RPMI8226 (cell line): ENCODE measurements at regions not wholly inside any gene's neighbourhood (a gene's known extent, or its start where the extent isn't known, plus 50 kb on each side); places are given as distances from the start of the nearest gene placed in this dataset.
"Not testable (repeated sequence)": the region's sequence is repeated elsewhere in the genome, so short reads cannot be mapped to it uniquely, and the experiment has no call there.

Experiments used
- DNase-seq: peaks from one replicate; pipeline ENCODE4 v3.0.0-alpha.2; 2015

DNA sequence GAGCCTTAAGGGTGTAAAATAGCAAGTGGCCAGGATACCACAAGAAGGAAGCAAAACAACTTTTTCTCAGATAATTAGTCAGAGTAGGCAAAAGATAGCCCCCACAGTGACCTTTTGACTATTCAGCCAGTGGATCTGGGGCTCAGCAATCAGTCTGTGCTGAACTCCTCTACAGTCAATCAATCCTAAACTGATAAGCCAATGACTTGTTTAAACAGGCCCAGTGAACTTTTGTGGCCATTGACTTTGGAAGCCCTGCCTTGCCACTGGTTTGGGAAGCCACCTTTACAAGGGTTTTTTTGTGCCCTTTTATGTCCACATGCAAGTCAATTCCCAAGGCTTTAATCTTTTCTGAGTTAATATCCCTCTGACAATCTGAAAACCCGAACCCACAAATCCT is 1565.0 kb upstream of the WWC1 start:
- DNase-seq: no peak

GRCh38 chr5:166742951-166743350 is 1548.5 kb upstream of the WWC1 start:
- not testable (repeated sequence) for DNase-seq

- no peak for DNase-seq
Observed at GRCh38 chr5:166746506-166746905, 1544.9 kb upstream of the WWC1 start.

GRCh38 chr5:166750376-166750775 is 1541.1 kb upstream of the WWC1 start:
- DNase-seq: no peak

DNA sequence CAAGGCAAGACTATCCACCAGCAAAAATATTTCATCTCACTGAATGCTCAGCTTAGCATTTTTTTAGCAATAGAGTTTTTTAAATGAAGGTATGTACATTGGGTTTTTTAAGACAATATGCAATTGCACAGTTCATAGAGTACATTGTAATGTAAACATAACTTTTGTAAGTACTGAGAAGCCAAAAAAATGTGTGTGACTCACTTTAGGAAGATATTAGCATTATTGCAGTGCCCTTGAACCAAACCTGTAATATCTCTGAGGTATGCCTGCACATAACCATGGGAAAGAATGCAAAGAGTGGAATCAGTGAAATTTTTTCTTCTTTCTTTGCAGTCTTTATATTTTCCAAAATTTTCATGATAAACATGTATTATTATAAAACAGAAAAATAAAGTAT is 1533.3 kb upstream of the WWC1 start:
- no peak for DNase-seq

GRCh38 chr5:166767858-166768257 is 1523.6 kb upstream of the WWC1 start:
- no peak for DNase-seq

DNA sequence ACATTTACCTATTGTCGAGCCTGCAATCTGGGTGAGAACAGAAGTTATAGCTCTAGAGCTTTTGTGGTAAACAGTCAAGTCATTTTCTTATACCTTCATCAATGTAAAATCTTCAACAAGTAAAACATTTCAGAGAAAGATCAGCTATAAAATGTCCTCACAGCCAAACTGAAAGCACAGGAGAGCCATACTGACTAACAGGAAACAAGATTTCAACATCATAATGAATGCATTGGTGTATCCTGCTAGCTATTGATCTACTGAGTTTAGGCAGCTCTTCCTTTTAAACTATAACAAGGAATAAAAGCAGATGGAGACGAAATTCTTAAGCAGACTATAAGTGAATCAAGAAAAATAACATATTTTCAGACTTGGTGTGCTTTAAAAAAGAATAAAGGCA is 1522.9 kb upstream of the WWC1 start:
- DNase-seq: no peak

GRCh38 chr5:166772770-166773169 is 1518.7 kb upstream of the WWC1 start:
- no peak for DNase-seq

- no peak for DNase-seq
Observed at GRCh38 chr5:166781737-166782136, 1509.7 kb upstream of the WWC1 start.

DNA sequence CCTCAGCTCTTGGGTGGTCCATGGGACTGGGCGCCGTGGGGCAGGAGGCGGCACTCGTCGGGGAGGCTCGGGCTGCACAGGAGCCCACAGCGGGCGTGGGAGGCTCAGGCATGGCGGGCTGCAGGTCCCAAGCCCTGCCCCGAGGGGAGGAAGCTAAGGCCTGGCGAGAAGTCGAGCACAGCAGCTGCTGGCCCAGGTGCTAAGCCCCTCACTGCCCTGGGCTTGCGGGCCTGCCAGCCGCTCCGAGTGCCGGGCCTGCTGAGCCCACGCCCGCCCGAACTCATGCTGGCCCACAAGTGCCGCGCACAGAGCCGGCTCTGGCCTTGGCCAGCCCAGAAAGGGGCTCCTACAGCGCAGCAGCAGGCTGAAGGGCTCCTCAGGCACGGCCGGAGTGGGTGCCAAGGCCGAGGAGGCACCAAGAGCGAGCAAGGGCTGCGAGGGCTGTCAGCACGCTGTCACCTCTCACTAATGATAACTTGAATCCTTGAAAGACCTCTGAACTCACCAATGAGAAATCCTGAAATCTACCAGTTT is 1506.8 kb upstream of the WWC1 start:
- no peak for DNase-seq

GRCh38 chr5:166786178-166786577 is 1505.3 kb upstream of the WWC1 start:
- no peak for DNase-seq

DNA sequence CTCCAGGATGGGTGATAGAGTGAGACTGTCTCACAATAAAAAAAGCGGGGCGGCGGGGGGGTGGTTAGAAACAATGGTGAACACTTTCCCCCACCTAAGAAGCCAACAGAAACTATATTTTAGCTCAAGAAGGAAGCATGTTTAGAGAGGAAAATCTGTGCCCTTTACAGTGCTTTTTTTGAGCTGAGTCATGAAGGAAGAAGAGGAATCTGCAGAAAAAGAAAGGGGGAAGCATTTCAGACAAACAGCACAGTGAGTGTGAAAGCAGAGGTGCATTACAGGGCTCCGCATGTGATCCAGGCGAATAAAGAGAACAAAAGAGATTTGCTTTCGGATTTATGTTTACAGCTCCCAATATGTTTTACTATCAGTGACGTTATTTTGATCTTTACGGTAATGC is 1504.6 kb upstream of the WWC1 start:
- DNase-seq: no peak

DNA sequence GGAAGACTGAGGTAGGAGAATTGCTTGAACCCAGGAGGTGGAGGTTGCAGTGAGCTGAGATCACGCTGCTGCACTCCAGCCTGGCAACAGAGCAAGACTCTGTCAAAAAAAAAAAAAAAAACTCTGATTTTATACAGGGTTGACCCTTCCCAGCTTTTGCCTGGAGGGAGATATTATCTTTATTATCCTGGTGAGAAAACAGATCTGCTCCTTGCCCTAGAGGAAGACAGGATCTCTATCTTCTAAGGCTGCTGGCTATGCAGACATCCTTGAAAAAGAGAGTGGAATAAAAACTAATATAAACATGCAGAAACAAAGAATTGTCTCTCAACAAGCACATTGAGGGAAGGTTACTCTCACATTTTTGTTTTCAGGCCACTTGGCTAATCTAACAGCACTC is 1503.4 kb upstream of the WWC1 start:
- DNase-seq: no peak

DNA sequence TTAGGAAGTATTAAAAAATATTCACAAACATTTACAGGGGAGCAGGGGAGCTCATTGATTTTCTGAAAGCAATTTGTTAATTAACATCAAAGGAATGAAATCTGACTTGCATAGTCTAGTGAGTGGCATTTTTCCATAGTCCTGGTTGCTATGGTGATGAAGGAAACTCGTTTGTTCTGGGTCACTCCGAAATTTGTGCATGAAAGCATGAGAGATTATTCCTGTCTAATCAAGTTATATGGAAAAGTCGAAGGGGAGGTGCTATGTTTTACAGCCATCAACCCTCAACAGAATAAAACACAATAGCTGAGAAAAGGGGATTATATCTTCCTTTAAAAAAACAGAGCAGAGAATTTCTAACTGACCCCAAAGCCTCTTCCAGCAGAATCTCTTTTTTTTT is 1495.7 kb upstream of the WWC1 start:
- DNase-seq: no peak

GRCh38 chr5:166803058-166803457 is 1488.4 kb upstream of the WWC1 start:
- DNase-seq: no peak

- not testable (repeated sequence) for DNase-seq
Observed at GRCh38 chr5:166804223-166804622, 1487.2 kb upstream of the WWC1 start.

GRCh38 chr5:166804693-166805092 is 1486.8 kb upstream of the WWC1 start:
- not testable (repeated sequence) for DNase-seq

DNA sequence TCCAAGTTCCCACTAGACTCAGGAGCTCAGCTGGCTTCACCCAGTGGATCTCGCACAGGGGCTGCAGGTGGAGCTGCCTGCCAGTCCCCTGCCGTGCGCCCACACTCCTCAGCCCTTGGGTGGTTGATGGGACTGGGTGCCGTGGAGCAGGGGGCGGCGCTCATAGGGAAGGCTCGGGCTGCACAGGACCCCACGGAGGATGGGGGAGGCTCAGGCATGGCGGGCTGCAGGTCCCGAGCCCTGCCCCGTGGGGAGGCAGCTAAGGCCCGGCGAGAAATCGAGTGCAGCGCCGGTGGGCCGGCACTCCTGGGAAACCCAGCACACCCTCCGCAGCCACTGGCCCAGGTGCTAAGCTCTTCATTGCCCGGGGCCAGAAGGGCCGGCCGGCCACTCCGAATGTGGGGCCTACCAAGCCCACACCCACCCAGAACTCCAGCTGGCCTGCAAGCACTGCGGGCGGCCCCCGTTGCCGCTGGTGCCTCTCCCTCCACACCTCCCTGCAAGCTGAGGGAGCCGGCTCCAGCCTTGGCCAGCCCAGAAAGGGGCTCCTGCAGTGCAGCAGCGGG is 1481.3 kb upstream of the WWC1 start:
- DNase-seq: not testable (repeated sequence)

DNA sequence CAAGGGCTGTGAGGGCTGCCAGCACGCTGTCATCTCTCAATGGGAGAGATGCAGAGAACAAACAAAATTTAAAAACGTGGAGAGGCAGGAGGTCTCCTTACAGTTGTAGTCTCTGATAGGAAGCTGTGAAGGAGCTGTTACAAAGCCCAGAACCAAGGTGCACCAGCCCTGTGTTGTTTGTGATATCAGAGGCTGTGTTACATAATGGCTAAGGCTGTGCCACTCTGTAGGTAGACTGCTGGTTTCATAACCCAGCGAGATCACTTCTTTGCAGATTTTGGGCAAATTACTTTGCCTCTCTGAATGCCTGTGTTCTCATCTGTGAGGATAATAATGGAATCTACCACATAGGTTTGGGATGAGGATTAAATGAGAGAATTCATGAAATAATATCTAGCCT is 1480.7 kb upstream of the WWC1 start:
- DNase-seq: no peak

DNA sequence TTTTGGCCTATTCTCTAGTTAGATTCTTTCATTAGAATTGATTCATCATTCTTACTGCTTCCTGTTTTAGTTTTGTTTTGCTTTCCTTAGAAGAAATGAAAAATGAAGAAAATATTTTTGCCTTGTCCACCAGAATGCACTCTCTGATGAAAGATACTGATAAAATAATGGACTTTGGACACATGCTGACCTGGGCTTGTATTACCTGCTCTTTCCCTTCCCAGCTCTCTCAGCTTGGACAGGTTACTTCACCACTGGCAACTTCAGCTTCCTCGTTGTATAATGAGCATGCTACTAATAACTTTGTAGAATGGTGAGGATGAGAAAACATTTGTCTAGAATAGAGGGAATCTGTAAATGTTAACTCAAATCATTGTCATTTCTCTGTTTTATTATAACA is 1468.1 kb upstream of the WWC1 start:
- DNase-seq: no peak

- no peak for DNase-seq
Observed at GRCh38 chr5:166834246-166834645, 1457.2 kb upstream of the WWC1 start.

GRCh38 chr5:166845044-166845443 is 1446.4 kb upstream of the WWC1 start:
- peak; percentile 23 for DNase-seq

DNA sequence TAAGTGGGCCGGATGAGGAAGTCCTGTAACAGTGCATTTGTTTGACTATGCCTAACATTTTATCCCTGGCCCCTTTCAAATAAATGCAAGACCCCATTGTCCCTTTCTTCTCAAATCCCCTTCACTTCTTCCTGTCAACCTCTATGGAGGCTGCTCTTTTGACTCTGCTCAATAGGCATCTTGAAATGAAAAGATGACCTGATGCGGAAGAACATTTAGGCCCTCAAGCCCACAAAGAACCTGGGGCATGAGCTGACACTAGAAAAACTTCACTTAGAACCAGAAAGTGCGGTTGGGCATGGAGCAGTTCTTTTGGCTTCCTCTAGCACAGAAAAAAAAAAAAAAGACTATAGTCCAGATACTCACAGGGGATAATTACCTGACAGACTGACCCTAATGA is 1434.7 kb upstream of the WWC1 start:
- no peak for DNase-seq

- DNase-seq: no peak
Observed at GRCh38 chr5:166860426-166860825, 1431.0 kb upstream of the WWC1 start.

GRCh38 chr5:166862581-166862980 is 1428.9 kb upstream of the WWC1 start:
- no peak for DNase-seq

- DNase-seq: no peak
Observed at GRCh38 chr5:166865206-166865605, 1426.2 kb upstream of the WWC1 start.
